CD4-positive, CD25-positive, alpha-beta regulatory T cell (primary cell): ENCODE measurements at regions not wholly inside any gene's neighbourhood (a gene's known extent, or its start where the extent isn't known, plus 50 kb on each side); places are given as distances from the start of the nearest gene placed in this dataset.

Source experiments
- ATAC-seq, 2 donors: fragments of 150-1000 bp; cut with Tn5 transposase; one replicate each; pipeline ENCODE4 v1.10.0; 2021; ENCODE audit warnings: low read depth in 2 of 2, moderate number of reproducible peaks in 2 of 2, moderate library complexity in 1 of 2
- DNase-seq, 3 donors: peaks; one replicate each; pipeline versions ENCODE4 v3.0.0 to v3.0.0-alpha.2; 2012 to 2022; ENCODE audit warnings: mixed read lengths in 1 of 3
- H3K27ac ChIP-seq: one replicate; pipeline ENCODE4 v1.7.0; 2013; ENCODE audit warnings: mild to moderate bottlenecking, low read length; ENCODE audit not compliant: insufficient read depth, poor library complexity, severe bottlenecking
- H3K27me3 ChIP-seq: one replicate; pipeline ENCODE4 v1.7.0; 2013; ENCODE audit warnings: low read length; ENCODE audit not compliant: control insufficient read depth, insufficient read depth
- H3K36me3 ChIP-seq: one replicate; pipeline ENCODE4 v1.7.0; 2013; ENCODE audit warnings: mild to moderate bottlenecking, low read length, moderate library complexity; ENCODE audit not compliant: control insufficient read depth, insufficient read depth
- H3K4me1 ChIP-seq: 2 replicates; pipeline ENCODE4 v1.7.0; 2013; ENCODE audit warnings: mild to moderate bottlenecking, low read length; ENCODE audit not compliant: insufficient read depth, control insufficient read depth, poor library complexity, severe bottlenecking
- H3K4me3 ChIP-seq: one replicate; pipeline ENCODE4 v1.7.0; 2013; ENCODE audit warnings: low read depth, mild to moderate bottlenecking, low read length, moderate library complexity
- H3K9me3 ChIP-seq, 2 experiments: 1 replicate in 1 of 2; 2 replicates in 1 of 2; pipeline ENCODE4 v1.7.0; 2013; ENCODE audit warnings: low read length in 2 of 2, mild to moderate bottlenecking in 1 of 2, moderate library complexity in 1 of 2; ENCODE audit not compliant: control insufficient read depth in 2 of 2
- H3K27ac Mint-ChIP-seq, 3 donors: one replicate each; pipeline ENCODE4 v1.8.0; 2020 to 2022; ENCODE audit warnings: mild to moderate bottlenecking in 3 of 3, mixed read lengths in 3 of 3, moderate library complexity in 2 of 3
- H3K27me3 Mint-ChIP-seq: one replicate; pipeline ENCODE4 v1.8.0; 2022; ENCODE audit warnings: mild to moderate bottlenecking, mixed read lengths
- H3K36me3 Mint-ChIP-seq: one replicate; pipeline ENCODE4 v1.8.0; 2020; ENCODE audit warnings: mixed read lengths
- H3K4me1 Mint-ChIP-seq, 4 donors: one replicate each; pipeline ENCODE4 v1.8.0; 2020 to 2022; ENCODE audit warnings: mixed read lengths in 4 of 4, mild to moderate bottlenecking in 1 of 4
- H3K4me3 Mint-ChIP-seq, 4 donors: one replicate each; pipeline ENCODE4 v1.8.0; 2020 to 2022; ENCODE audit warnings: mild to moderate bottlenecking in 4 of 4, mixed read lengths in 4 of 4, moderate library complexity in 3 of 4
- H3K9me3 Mint-ChIP-seq, 7 donors: one replicate each; pipeline ENCODE4 v1.8.0; 2020 to 2022; ENCODE audit warnings: mixed read lengths in 7 of 7, mild to moderate bottlenecking in 3 of 7, moderate library complexity in 2 of 7

GRCh38 chr12:16688200-16688599, 82.2 kb upstream of the LMO3 start:
- Mint-ChIP-seq H3K36me3 (no peaks in the 10 kb centered on the region), H3K9me3 (peaks cover 0 to 17% (median 13%) of the 10 kb centered on the region in 7 donors), H3K27me3 (no peaks in the 10 kb centered on the region), H3K27ac (no peak overlapping the region), H3K4me1 (no peaks in the 10 kb centered on the region), H3K4me3 (no peak overlapping the region)
- DNase-seq (no peak), ATAC-seq (no peak)
- no peak overlapping the region for H3K27ac ChIP-seq
- no peaks in the 10 kb centered on the region for H3K36me3 ChIP-seq
- no peaks in the 10 kb centered on the region for H3K27me3 ChIP-seq
- no peak overlapping the region for H3K4me3 ChIP-seq
- H3K9me3 ChIP-seq: peaks cover 0 to 4% of the 10 kb centered on the region in 2 experiments
- H3K4me1 ChIP-seq: no peaks in the 10 kb centered on the region

- Histone ChIP-seq H3K27me3 (no peaks in the 10 kb centered on the region), H3K36me3 (no peaks in the 10 kb centered on the region), H3K9me3 (peaks cover 0 to 4% of the 10 kb centered on the region in 2 experiments), H3K27ac (no peak overlapping the region), H3K4me3 (no peak overlapping the region), H3K4me1 (no peaks in the 10 kb centered on the region)
- H3K4me1 Mint-ChIP-seq: no peaks in the 10 kb centered on the region
- DNase-seq (no peak), ATAC-seq (no peak)
- peaks cover 0 to 18% (median 10%) of the 10 kb centered on the region in 7 donors for H3K9me3 Mint-ChIP-seq
- no peaks in the 10 kb centered on the region for H3K36me3 Mint-ChIP-seq
- no peak overlapping the region for H3K27ac Mint-ChIP-seq
- H3K27me3 Mint-ChIP-seq: no peaks in the 10 kb centered on the region
- no peak overlapping the region for H3K4me3 Mint-ChIP-seq
Measured at GRCh38 chr12:16685107-16685506, 79.1 kb upstream of the LMO3 start.

- no peaks in the 10 kb centered on the region for H3K27me3 ChIP-seq
- no peaks in the 10 kb centered on the region for H3K27me3 Mint-ChIP-seq
Measured at GRCh38 chr12:16681196-16681595, 75.2 kb upstream of the LMO3 start.

GRCh38 chr12:16675438-16675837, 69.5 kb upstream of the LMO3 start:
- Mint-ChIP-seq H3K27ac (no peak overlapping the region), H3K36me3 (no peaks in the 10 kb centered on the region), H3K27me3 (no peaks in the 10 kb centered on the region), H3K9me3 (peaks cover 0 to 8% (median 1%) of the 10 kb centered on the region in 7 donors), H3K4me1 (no peaks in the 10 kb centered on the region), H3K4me3 (no peak overlapping the region)
- Histone ChIP-seq H3K4me3 (no peak overlapping the region), H3K27ac (no peak overlapping the region), H3K9me3 (no peaks in the 10 kb centered on the region), H3K4me1 (no peaks in the 10 kb centered on the region), H3K27me3 (no peaks in the 10 kb centered on the region), H3K36me3 (no peaks in the 10 kb centered on the region)
- ATAC-seq (no peak), DNase-seq (no peak)

More at GRCh38 chr12:16681196-16681595, 75.2 kb upstream of the LMO3 start:
- H3K36me3 ChIP-seq: no peaks in the 10 kb centered on the region
- H3K4me1 ChIP-seq: no peaks in the 10 kb centered on the region
- H3K27ac ChIP-seq: no peak overlapping the region
- Mint-ChIP-seq H3K4me1 (no peaks in the 10 kb centered on the region), H3K36me3 (no peaks in the 10 kb centered on the region), H3K9me3 (peaks cover 0 to 20% (median 9%) of the 10 kb centered on the region in 7 donors), H3K27ac (no peak overlapping the region), H3K4me3 (no peak overlapping the region)
- H3K9me3 ChIP-seq: peaks cover 0 to 3% of the 10 kb centered on the region in 2 experiments
- ATAC-seq (no peak), DNase-seq (no peak)
- H3K4me3 ChIP-seq: no peak overlapping the region

- H3K27me3 ChIP-seq: no peaks in the 10 kb centered on the region
- H3K4me3 ChIP-seq: no peak overlapping the region
- H3K36me3 ChIP-seq: no peaks in the 10 kb centered on the region
- H3K9me3 ChIP-seq: no peaks in the 10 kb centered on the region
- no peak for ATAC-seq
- no peak overlapping the region for H3K27ac ChIP-seq
- no peak overlapping the region for H3K4me3 Mint-ChIP-seq
- no peaks in the 10 kb centered on the region for H3K27me3 Mint-ChIP-seq
- no peaks in the 10 kb centered on the region for H3K36me3 Mint-ChIP-seq
- H3K4me1 ChIP-seq: no peaks in the 10 kb centered on the region
- no peak for DNase-seq
- peaks cover 0 to 8% (median 1%) of the 10 kb centered on the region in 7 donors for H3K9me3 Mint-ChIP-seq
- H3K4me1 Mint-ChIP-seq: no peaks in the 10 kb centered on the region
- no peak overlapping the region for H3K27ac Mint-ChIP-seq
Measured at GRCh38 chr12:16674885-16675284, 68.9 kb upstream of the LMO3 start.

- H3K27me3 ChIP-seq: no peaks in the 10 kb centered on the region
- no peak for ATAC-seq
- Mint-ChIP-seq H3K36me3 (no peaks in the 10 kb centered on the region), H3K4me3 (no peak overlapping the region), H3K9me3 (peaks cover 0 to 5% (median 3%) of the 10 kb centered on the region in 7 donors), H3K4me1 (no peaks in the 10 kb centered on the region), H3K27ac (no peak overlapping the region), H3K27me3 (no peaks in the 10 kb centered on the region)
- DNase-seq: no peak
- no peaks in the 10 kb centered on the region for H3K4me1 ChIP-seq
- H3K4me3 ChIP-seq: no peak overlapping the region
- no peak overlapping the region for H3K27ac ChIP-seq
- no peaks in the 10 kb centered on the region for H3K36me3 ChIP-seq
- H3K9me3 ChIP-seq: no peaks in the 10 kb centered on the region
Measured at GRCh38 chr12:16670456-16671050, 64.6 kb upstream of the LMO3 start.

- no peak overlapping the region for H3K27ac ChIP-seq
- no peak overlapping the region for H3K27ac Mint-ChIP-seq
- H3K36me3 Mint-ChIP-seq: no peaks in the 10 kb centered on the region
- H3K9me3 Mint-ChIP-seq: peaks cover 0 to 7% (median 3%) of the 10 kb centered on the region in 7 donors
- no peaks in the 10 kb centered on the region for H3K9me3 ChIP-seq
- no peaks in the 10 kb centered on the region for H3K4me1 Mint-ChIP-seq
- no peak overlapping the region for H3K4me3 ChIP-seq
- no peaks in the 10 kb centered on the region for H3K27me3 ChIP-seq
- H3K36me3 ChIP-seq: no peaks in the 10 kb centered on the region
- H3K4me1 ChIP-seq: no peaks in the 10 kb centered on the region
- ATAC-seq (no peak), DNase-seq (no peak)
- no peaks in the 10 kb centered on the region for H3K27me3 Mint-ChIP-seq
- no peak overlapping the region for H3K4me3 Mint-ChIP-seq
Measured at GRCh38 chr12:16669756-16670155, 63.8 kb upstream of the LMO3 start.

- Histone ChIP-seq H3K27me3 (no peaks in the 10 kb centered on the region), H3K27ac (no peak overlapping the region), H3K36me3 (no peaks in the 10 kb centered on the region), H3K9me3 (no peaks in the 10 kb centered on the region), H3K4me3 (no peak overlapping the region), H3K4me1 (no peaks in the 10 kb centered on the region)
- no peak overlapping the region for H3K4me3 Mint-ChIP-seq
- H3K27ac Mint-ChIP-seq: no peak overlapping the region
- H3K4me1 Mint-ChIP-seq: no peaks in the 10 kb centered on the region
- H3K27me3 Mint-ChIP-seq: no peaks in the 10 kb centered on the region
- ATAC-seq (no peak), DNase-seq (no peak)
- H3K36me3 Mint-ChIP-seq: no peaks in the 10 kb centered on the region
- peaks cover 0 to 14% (median 1%) of the 10 kb centered on the region in 7 donors for H3K9me3 Mint-ChIP-seq
Measured at GRCh38 chr12:16668198-16668597, 62.2 kb upstream of the LMO3 start.
